Stimulated activated CD8-positive, alpha-beta memory T cell treated with anti-CD3 and anti-CD28 coated beads, Interleukin-7, amount 100 ng/mL, for 24 hours (primary cell): ENCODE measurements at regions not wholly inside any gene's neighbourhood (a gene's known extent, or its start where the extent isn't known, plus 50 kb on each side); places are given as distances from the start of the nearest gene placed in this dataset.

Experiments
- DNase-seq: peaks from one replicate; pipeline ENCODE4 v3.0.0-alpha.2; 2020; ENCODE audit warnings: low read depth

- no peak for DNase-seq
Observed at GRCh38 chr16:87183647-87184046, 133.5 kb downstream of the C16orf95 start.

GRCh38 chr16:87185308-87185707, 131.9 kb downstream of the C16orf95 start:
- no peak for DNase-seq

GRCh38 chr16:87185983-87186382, 131.2 kb downstream of the C16orf95 start:
- DNase-seq = no peak

- DNase-seq = no peak
Observed at GRCh38 chr16:87186446-87186845, 130.7 kb downstream of the C16orf95 start.

- DNase-seq = no peak
Observed at GRCh38 chr16:87186876-87187533, 130.2 kb downstream of the C16orf95 start.

- DNase-seq = no peak
Observed at GRCh38 chr16:87188104-87188503, 129.1 kb downstream of the C16orf95 start.

- DNase-seq = no peak
Observed at GRCh38 chr16:87189426-87189825, 127.8 kb downstream of the C16orf95 start.

- no peak for DNase-seq
Observed at GRCh38 chr16:87190288-87191230, 126.6 kb downstream of the C16orf95 start.

- no peak for DNase-seq
Observed at GRCh38 chr16:87192452-87193073, 124.6 kb downstream of the C16orf95 start.

- no peak for DNase-seq
Observed at GRCh38 chr16:87194172-87194571, 123.0 kb downstream of the C16orf95 start.

GRCh38 chr16:87195161-87195560, 122.0 kb downstream of the C16orf95 start:
- no peak for DNase-seq

GRCh38 chr16:87196231-87196630, 121.0 kb downstream of the C16orf95 start:
- no peak for DNase-seq

- no peak for DNase-seq
Observed at GRCh38 chr16:87196661-87197060, 120.5 kb downstream of the C16orf95 start.

GRCh38 chr16:87198328-87198832, 118.8 kb downstream of the C16orf95 start:
- DNase-seq = no peak

- DNase-seq = no peak
Observed at GRCh38 chr16:87198881-87199280, 118.3 kb downstream of the C16orf95 start.

GRCh38 chr16:87199379-87199778, 117.8 kb downstream of the C16orf95 start:
- DNase-seq = no peak

GRCh38 chr16:87199901-87200300, 117.3 kb downstream of the C16orf95 start:
- no peak for DNase-seq

GRCh38 chr16:87200637-87201036, 116.6 kb downstream of the C16orf95 start:
- no peak for DNase-seq

- no peak for DNase-seq
Observed at GRCh38 chr16:87201052-87201451, 116.1 kb downstream of the C16orf95 start.

- no peak for DNase-seq
Observed at GRCh38 chr16:87201790-87202189, 115.4 kb downstream of the C16orf95 start.

GRCh38 chr16:87202346-87202745, 114.8 kb downstream of the C16orf95 start:
- no peak for DNase-seq

- DNase-seq = peak; percentile 16
Observed at GRCh38 chr16:87203060-87203656, 114.0 kb downstream of the C16orf95 start.
